GM12891 (cell line): ENCODE measurements at regions not wholly inside any gene's neighbourhood (a gene's known extent, or its start where the extent isn't known, plus 50 kb on each side); places are given as distances from the start of the nearest gene placed in this dataset.

Experiments
- DNase-seq: peaks from one replicate; pipeline ENCODE4 v3.0.0; 2011; ENCODE audit warnings: low spot score; ENCODE audit not compliant: insufficient read length
- FAIRE-seq: peaks from 2 replicates; lab custom pipeline; 2011; peaks lifted over from hg19 to GRCh38; lab: Jason Lieb, UNC
- PAX5 ChIP-seq: IDR thresholded peaks from 2 replicates; pipeline ENCODE4 v1.6.1; 2011; ENCODE audit warnings: low read length, moderate library complexity, mild to moderate bottlenecking; ENCODE audit not compliant: insufficient read depth, severe bottlenecking
- POLR2A ChIP-seq: IDR thresholded peaks from 2 replicates; pipeline ENCODE4 v1.6.1; 2011; ENCODE audit warnings: low read depth, low read length, control low read depth
- POLR2AphosphoS5 ChIP-seq: IDR thresholded peaks from 2 replicates; pipeline ENCODE4 v1.6.1; 2011; ENCODE audit warnings: low read depth, low read length, control low read depth
- POU2F2 ChIP-seq: IDR thresholded peaks from 2 replicates; pipeline ENCODE4 v1.6.1; 2011; ENCODE audit warnings: low read depth, mild to moderate bottlenecking, control low read depth, low read length, moderate library complexity
- SPI1 ChIP-seq: IDR thresholded peaks from 2 replicates; pipeline ENCODE4 v1.6.1; 2011; ENCODE audit warnings: low read depth, low read length, control low read depth
- TAF1 ChIP-seq: IDR thresholded peaks from 2 replicates; pipeline ENCODE4 v1.6.1; 2011; ENCODE audit warnings: low read depth, low read length, control low read depth

- FAIRE-seq, result no peak
Observed at GRCh38 chr15:96561593-96561992, 231.1 kb downstream of the NR2F2 start.

GRCh38 chr15:96564546-96564945 lies 234.0 kb downstream of the NR2F2 start:
- no peak for DNase-seq

More at GRCh38 chr15:96561593-96561992, 231.1 kb downstream of the NR2F2 start:
- TF ChIP-seq POLR2AphosphoS5 (no peak), POLR2A (no peak), PAX5 (no peak)
- no peak for DNase-seq

GRCh38 chr15:96565266-96565665 lies 234.8 kb downstream of the NR2F2 start:
- no peak for DNase-seq
- no peak for FAIRE-seq
- no peak for TF ChIP-seq POLR2A
- no peak for TF ChIP-seq POLR2AphosphoS5
- no peak for TF ChIP-seq POU2F2

More at GRCh38 chr15:96564546-96564945, 234.0 kb downstream of the NR2F2 start:
- FAIRE-seq, result no peak
- TF ChIP-seq POLR2A (no peak), POU2F2 (no peak), TAF1 (no peak), PAX5 (no peak), SPI1 (no peak), POLR2AphosphoS5 (no peak)

DNA sequence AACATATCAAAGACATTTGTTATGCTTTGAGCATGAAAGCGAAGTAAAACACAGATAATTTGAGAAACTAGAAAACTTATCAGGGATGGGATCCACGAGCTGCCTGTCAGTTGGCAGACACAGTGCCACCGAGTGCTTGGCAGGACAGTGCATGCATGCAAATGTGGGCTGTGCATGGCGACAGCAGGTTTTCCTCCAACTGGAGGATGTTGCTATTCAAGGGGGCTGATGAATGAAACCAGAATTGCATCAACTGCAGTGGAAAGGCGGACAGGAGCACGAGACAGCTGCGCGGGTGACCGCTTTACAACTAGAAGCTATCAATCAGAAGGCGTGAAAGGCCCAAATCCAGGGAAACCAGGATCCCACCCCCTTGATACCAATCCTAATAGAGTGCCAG lies 244.3 kb downstream of the NR2F2 start:
- FAIRE-seq, result no peak

GRCh38 chr15:96576596-96576995 lies 246.1 kb downstream of the NR2F2 start:
- FAIRE-seq (no peak), DNase-seq (no peak)
- no peak for TF ChIP-seq PAX5
- TF ChIP-seq POU2F2, result no peak
- TF ChIP-seq POLR2A, result no peak
- no peak for TF ChIP-seq SPI1
- TF ChIP-seq POLR2AphosphoS5, result no peak
- TF ChIP-seq TAF1, result no peak

More for the DNA sequence above, 244.3 kb downstream of the NR2F2 start:
- no peak for DNase-seq
- no peak for TF ChIP-seq POLR2A
- TF ChIP-seq POU2F2, result no peak
- TF ChIP-seq TAF1, result no peak
- TF ChIP-seq PAX5, result no peak
- no peak for TF ChIP-seq POLR2AphosphoS5
- TF ChIP-seq SPI1, result no peak

DNA sequence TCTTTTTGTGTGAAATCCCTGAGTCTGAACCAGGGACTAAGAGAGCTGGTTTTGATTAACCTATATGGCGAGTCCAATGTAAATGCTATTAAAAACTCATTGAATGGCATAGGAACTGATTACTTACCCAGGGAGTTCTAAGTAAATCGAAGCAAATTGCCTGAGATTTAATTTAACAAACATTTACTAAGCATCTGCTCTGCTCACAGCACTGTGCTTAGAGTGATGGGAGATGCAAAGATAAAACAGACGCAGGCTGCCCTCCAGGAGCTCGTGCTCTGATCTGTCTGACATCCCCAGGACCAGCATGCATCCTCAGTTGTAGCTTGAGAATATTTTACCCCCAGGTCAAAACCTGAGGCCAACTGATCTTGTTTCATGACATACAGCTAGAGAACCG lies 247.9 kb downstream of the NR2F2 start:
- DNase-seq (no peak), FAIRE-seq (no peak)
- TF ChIP-seq PAX5, result no peak
- TF ChIP-seq POU2F2, result no peak
- no peak for TF ChIP-seq POLR2A
- TF ChIP-seq TAF1, result no peak
- TF ChIP-seq POLR2AphosphoS5, result no peak
- no peak for TF ChIP-seq SPI1

DNA sequence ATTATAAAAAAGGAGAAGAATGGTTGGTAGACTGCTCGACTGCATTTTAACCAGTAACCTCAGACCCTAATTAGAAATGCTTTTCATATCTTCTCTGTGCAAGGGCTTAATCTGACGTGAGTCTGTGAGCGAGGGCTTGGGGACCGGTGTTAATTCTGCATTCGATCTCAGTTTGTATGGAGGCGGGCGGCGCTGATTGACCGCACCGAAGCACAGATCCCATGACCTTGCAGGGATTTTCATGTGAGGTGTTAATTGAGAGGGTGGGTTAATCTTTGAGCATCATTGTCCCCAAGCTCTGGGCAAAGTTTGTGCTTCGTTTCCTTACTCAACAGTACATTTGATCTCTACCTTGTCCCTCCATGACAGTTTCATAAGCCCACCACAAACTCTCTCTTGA lies 250.9 kb downstream of the NR2F2 start:
- FAIRE-seq (no peak), DNase-seq (no peak)
- no peak for TF ChIP-seq PAX5
- no peak for TF ChIP-seq POLR2AphosphoS5

GRCh38 chr15:96582473-96582872 lies 252.0 kb downstream of the NR2F2 start:
- DNase-seq (no peak), FAIRE-seq (no peak)

GRCh38 chr15:96583671-96584070 lies 253.2 kb downstream of the NR2F2 start:
- DNase-seq (no peak), FAIRE-seq (no peak)
- no peak for TF ChIP-seq PAX5
- no peak for TF ChIP-seq POLR2A
- no peak for TF ChIP-seq POU2F2
- TF ChIP-seq POLR2AphosphoS5, result no peak
- no peak for TF ChIP-seq TAF1
- TF ChIP-seq SPI1, result no peak

More at GRCh38 chr15:96582473-96582872, 252.0 kb downstream of the NR2F2 start:
- TF ChIP-seq PAX5, result no peak
- TF ChIP-seq POLR2A, result no peak
- TF ChIP-seq POLR2AphosphoS5, result no peak
- TF ChIP-seq TAF1, result no peak
- no peak for TF ChIP-seq POU2F2
- no peak for TF ChIP-seq SPI1

- FAIRE-seq (no peak), DNase-seq (no peak)
- TF ChIP-seq SPI1 (no peak), POLR2A (no peak), POU2F2 (no peak), TAF1 (no peak), POLR2AphosphoS5 (no peak), PAX5 (no peak)
Observed at GRCh38 chr15:96585484-96586386, 255.2 kb downstream of the NR2F2 start.
